T-helper 2 cell (primary cell): ENCODE measurements at regions not wholly inside any gene's neighbourhood (a gene's known extent, or its start where the extent isn't known, plus 50 kb on each side); places are given as distances from the start of the nearest gene placed in this dataset.
A peak's percentile ranks its signal among the peaks of the same experiment; 100 is the strongest.

Experiments used
- DNase-seq, 5 experiments: peaks; one replicate each; pipeline versions ENCODE4 v3.0.0 to v3.0.0-alpha.2; 2012 to 2022

DNA sequence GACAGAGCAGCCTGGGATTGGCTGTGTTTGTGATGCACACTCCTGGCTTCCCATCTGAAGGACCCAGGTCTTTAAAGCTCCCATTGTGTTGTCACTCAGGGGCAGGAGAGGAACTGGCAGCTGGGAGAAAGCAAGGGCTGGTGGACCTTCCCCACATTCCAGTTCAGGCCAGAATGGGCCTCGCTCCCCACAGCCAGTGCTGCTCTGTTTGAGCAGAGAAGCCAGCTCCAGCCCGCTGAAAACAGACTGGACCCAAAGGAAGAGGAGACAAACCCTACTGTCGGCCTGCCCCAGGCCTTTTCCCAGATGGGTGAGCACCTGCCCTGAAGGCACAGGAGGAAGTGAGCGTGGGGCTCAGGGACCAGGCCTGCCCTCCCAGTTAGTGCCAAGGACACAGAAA, 499.4 kb downstream of the NPHP4 start:
- DNase-seq = no peak

DNA sequence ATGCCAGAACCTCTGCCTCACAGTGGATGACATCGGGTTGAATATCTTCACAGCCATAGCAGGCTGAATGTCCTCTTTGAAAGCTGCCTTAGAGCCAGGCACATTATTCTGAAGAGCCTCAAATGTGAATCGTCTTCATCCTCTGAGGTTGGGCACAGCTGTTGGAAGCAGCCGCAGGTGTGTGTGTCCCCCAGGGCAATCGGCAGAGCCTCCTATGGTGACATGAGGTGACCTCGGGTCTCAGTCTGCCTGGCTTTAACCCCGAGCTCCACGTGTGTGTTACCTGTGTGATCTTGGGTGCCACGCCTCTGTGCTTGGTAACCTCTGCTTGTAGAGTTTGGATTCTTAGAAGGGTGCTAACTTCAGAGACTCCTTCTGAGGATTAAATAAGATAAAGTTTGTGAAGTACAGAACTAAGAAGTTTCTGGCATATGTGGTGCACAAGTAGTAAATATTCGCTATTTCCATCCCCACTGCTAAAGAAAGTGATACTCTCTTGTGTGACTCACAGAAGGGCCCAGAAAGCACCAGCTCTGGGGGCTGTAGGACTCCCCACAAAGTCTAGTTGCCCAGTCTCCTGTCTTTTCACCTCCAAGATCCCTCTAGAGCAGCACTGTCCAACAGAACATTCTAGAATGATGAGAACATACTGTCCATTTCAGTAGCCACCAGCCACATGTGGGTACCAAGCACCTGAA, 500.9 kb downstream of the NPHP4 start:
- no peak for DNase-seq

DNA sequence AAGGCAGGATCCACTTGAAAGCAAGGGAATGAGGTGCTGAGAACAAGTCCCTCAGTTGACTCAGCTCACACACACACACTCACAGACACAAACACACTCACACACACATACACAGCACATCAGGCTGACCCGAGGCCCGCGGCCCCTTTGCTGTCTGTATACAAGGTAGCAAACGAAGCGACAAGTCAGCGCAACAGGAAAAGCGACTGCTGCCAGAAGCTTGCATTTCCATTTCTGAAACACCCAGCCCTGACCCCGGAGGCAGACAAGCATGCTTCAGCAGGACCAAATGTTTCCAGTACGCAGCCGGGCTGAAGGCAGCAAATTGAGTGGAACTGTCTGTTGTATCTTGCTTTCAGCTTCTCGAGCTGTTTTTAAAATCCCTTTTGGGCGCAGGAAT, 501.6 kb downstream of the NPHP4 start:
- DNase-seq = no peak

DNA sequence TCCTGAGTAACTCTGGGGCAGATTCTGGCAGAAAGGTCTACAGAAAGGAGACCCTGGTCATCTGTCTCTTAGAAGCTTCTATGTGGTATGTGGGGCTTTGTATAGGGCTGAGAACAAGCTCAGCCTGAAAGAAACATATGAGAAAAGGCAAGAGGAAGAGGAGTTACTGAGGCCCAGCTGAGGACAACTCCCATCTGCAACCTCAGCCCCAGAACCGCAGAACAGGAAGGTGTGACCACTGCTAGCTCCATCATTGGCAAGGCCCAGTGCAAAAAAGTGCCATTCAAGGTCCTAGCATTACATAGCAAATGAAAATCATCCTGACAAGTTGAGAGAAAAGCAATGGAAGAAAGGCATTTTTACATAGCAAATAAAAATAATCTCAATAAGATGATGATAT, 503.8 kb downstream of the NPHP4 start:
- DNase-seq = no peak

DNA sequence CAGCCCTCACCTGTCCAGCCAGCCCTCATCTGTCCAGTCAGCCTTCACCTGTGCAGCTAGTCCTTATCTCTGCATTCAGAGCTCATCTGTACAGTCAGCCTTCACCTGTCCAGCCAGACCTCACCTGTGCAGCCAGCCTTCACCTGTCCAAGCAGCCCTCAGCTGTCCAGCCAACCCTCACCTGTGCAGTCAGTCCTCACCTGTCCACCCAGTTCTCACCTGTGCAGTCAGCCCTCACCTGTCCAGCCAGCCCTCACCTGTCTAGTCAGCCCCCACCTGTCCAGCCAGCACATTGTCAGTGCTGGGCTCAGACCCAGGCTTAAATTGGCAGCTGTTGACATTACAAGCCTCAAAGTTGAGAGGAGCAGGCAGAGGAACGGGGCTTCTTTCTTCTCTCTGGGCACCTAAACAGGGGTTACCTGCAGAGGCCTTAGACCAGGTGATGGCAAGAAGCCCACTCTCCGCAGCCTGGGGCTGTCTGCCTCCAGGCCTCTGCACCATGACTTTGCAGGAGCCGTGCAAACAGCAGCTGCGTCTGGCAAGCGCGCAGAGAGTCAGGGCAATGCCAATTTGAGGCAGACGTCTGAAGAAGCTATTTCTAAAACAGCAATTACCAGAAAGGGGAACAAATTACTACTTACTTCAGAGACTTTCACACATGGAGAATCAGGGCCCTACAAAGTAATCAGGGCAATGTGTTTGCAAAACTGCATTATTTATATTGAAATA, 506.1 kb downstream of the NPHP4 start:
- DNase-seq = no peak

DNA sequence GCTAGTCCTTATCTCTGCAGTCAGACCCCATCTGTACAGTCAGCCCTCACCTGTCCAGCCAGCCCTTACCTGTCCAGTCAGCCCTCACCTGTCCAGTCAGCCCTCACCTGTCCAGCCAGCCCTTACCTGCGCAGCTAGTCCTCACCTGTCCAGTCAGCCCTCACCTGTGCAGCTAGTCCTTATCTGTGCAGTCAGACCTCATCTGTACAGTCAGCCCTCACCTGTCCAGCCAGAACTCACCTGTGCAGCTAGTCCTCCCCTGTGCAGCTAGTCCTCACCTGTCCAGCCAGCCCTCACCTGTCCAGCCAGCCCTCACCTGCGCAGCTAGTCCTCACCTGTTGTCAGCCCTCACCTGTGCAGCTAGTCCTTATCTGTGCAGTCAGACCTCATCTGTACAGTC, 506.8 kb downstream of the NPHP4 start:
- DNase-seq = no peak

DNA sequence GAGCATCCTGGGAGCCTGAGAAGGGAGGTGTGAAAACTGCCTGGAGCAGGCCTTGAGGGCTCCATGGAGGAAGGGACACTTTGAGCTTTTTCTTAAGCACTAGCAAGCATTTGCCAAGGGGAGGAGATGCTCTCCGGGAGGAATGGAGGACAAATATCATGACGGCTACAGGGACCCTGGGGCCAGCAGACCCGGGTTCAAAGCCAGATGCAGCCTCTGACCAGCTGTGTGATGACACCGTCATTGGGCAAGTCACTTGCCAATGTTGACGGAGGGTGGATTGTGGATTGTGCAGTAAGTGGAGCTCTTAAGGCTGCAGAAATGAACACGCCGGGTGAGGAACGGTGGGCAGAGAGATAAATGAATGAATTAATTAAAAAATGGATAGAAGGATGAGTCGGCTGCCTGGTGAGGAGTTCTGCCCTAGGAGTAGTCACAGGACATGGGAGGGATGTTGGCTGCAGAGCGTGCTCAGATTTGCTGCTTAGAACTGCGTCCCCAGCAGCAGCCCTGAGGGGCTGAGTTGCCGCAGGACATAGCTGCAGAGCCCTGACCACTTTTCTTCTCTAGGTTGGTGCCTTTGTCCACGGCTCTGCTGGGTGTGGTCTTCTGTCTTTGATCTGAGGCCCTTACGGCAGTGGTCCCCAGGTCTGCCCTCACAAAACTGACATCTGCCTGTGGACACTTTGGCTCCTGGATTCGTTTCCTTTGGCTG, 507.6 kb downstream of the NPHP4 start:
- no peak for DNase-seq

DNA sequence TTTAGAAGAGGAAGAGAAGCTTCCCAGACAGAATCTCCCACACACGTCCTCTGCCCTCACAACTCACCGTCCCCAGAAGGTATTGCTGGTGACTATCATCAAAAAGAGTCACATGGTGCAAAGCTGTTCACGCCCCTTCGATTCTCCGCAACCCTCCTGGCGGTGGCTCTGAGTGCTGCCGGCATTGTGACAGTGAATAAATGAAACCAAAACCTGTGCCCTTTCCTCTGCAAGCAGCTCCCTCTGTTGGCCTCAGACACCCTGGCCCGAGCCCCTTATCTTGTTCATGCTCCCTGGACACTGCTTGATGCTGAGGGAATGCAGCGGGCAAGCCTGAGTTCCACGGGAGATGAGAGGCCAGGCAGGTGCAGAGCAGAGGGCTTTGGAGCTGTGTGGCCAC, 510.3 kb downstream of the NPHP4 start:
- DNase-seq = peak in 3 of 5 experiments; percentile 10 to 31 (median 15)

DNA sequence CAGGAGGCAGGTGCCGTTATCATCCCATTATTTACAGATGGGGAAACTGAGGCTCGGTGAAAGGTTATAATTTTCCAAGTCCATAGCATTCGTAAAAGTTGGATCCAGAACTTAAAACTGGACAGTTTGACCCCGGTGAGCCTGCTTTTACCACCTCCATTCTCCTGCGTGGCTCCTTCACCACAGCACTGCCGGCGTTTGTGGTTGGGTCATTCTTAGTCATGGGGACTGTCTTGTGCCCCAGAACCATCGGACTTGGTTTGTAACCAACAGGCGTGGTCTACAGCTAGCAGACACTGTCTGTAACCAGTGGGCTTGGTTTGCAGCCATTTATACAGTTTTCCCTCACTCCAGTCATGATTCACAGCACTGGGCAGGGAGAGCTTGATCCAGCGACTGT, 511.3 kb downstream of the NPHP4 start:
- DNase-seq = no peak

DNA sequence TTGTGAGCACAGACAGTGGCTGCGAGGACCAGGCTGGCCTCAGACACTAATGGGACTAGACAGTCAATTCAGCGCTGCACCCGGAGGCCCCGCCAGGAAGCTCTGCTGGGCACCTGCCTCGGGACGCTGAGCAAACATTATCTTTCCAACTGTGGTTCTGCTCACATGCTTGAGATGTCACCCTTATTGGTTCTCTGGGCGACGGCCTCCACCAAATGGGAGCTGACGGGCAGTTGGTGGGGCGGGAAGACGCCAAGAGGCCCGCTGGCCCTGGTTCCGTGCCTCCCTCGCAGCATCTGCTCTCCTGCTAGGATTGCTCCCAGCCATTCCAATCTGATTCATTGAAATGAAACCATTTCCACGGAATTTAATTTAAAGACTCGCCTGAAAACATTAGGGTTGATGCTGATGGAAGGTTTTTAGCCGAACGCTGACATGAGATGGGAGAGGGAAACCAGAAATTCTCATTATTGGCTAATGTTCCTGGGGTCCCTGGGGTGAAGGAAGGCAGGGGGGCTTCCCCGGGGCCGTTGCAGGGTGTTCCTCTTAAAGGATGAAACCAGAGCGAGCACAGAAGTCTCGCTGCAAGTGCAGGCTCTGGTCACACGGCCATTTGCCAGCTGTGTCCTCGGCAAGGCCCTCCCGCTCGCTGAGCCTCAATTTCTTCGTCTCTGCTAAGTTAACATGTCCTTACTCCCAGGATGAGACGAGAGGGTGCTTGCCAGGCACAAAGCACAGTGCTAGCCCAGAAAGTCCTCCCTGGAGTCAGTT, 512.2 kb downstream of the NPHP4 start:
- DNase-seq = no peak

DNA sequence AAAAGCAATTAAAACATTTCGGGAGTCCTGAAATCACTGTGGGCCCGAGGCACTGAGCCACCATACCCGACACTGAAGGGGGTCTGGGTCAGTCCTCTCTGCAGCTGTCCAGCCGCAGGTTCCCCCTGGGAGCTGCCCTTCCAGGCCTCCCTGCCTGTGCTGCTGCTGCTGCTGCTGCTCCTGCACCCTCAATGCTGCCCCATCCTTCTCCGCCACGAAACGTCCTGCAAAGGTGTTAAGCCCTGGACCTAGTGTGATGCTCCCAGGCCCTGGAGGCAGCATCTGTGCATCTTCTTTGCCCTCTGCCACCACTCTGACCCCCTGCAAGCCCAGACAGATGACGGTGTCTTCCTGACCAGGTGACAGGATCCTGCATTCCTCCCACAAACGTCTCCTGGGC, 513.3 kb downstream of the NPHP4 start:
- no peak for DNase-seq

DNA sequence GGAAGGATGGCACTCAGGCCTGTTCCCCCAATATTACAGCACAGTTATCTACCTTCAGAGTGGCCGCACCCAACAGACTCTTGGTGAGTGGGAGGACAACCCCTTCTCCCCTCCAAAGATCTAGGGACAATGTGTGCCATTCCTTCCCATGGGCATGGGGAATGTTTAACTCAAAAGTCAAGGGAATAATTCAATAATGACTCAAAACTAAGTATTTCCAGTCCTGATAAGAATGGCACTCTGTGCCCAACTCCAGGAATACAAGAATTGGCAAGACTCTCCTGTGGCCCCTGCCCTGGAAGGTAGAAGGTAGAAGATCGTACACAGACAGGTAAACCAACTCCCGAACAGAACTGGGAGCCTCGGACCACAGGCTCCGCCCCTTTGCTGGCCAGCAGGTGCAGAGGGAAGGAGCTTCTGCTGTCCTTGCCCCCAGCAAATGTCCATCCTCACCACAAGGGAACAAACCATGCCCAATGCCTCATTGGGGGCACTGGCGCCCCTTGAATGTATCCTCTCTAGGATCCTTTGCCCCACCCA, 514.0 kb downstream of the NPHP4 start:
- no peak for DNase-seq

DNA sequence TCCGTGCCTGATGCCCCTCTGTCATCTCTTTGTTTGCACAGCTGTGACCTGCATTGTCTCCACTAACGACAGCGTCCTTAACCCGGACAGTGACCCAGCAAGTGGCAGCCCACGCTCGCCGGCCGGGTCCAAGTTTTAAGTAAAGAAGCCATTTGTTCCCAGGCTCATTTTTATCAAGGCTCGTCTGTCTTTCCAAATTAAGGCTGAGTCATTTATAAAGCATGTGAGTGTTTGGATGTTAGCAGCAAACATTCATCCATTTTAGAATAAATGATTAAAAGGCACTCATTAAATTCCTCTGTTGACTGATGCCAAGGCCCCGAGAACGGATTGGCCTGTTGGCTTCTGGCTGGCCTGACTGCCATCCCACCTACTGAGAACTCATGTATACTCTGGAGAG, 514.5 kb downstream of the NPHP4 start:
- no peak for DNase-seq

DNA sequence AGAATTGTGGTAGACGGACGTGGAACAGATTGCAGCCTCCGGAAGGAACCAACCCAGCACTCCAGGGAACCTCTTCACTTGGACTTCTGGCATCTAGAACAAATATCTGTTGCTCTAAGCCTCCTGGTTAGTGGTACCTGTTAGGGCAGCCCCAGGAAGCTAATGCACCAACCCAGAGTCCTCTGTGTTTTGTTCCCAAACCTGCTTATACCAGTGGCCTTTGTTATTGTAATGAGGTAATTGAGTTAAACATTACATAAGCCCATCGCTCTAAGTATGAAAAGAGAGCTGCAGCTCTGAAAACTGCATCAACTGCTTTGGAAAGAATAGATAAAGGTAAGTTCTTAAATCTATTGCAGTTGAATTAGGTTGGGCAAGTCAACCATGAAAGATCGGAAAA, 516.7 kb downstream of the NPHP4 start:
- no peak for DNase-seq

DNA sequence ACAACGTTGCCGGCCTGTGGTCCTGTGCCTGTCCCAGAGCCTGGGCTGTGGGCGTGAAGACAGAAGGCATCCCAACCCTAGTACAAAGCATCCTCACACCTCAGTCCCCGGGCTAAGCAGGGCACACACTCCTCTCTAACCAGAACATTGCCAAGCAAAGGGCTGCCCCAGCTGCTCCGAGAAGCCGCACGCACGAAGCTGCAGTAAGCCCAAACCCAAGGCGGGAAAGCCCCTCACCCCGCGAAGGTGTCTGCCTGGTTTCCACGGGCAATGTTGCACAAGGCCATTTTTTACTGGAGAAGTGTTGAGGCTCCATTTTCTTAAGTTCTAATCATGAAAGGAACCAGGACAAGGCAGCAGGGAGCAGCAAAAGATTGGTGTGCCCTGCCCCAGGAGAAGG, 519.0 kb downstream of the NPHP4 start:
- no peak for DNase-seq

DNA sequence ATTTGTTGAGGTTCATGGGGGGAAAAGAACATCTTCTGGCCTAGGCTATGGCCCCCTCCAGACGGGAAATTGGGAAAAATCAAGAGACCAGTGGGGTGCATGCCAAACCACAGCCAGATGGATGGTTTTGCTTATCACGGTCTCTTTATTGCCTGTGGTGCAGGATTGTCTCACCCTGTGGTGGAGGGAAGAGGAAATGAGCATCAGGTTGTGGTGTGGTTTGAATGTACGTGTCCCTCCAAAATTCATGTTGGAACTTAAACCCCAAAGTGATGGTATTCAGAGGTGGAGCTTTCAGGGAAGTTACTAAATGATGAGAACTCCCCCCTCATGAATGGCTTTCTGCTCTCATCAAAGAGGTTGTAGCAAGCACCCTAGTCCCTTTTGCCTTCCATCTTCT, 525.7 kb downstream of the NPHP4 start:
- no peak for DNase-seq

DNA sequence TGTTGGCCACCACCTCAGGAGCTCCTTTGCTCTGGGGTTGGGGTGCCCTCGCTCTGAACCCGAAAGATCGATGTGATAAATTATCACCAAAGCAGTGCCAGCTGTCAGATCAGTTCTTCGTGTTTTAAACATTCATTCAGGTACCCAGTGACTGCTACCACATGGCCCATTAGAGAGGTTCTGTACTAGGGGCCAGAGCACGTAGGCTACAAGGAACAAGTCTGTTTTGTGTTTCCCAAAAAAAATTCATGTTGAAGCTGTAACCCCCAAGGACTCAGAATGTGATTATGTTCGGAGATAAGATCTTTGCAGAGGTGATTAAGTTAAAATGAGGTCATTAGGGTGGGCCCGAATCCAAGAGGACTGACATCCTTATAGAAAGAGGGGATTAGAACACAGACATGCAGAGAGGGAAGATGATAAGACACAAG, 526.9 kb downstream of the NPHP4 start:
- DNase-seq = no peak

DNA sequence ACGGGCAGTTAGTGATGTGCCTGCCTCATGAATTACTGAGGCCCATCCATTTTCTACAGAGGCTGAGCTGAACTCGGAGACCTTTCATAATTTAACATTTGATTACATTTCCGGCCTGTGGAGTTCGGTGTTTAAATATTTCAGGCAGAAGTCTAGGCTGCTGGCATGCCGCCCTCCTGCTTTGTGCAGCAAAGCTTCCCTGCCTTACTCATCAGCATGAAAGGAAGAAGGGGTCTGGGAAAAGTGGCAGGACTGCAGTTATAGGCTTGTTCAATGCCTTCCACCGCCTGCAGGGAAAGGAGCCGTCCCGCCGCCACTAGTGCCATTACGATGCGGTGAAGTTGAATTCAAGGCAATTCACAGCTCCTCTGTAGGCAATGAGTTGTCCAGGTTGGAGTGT, 527.9 kb downstream of the NPHP4 start:
- no peak for DNase-seq

DNA sequence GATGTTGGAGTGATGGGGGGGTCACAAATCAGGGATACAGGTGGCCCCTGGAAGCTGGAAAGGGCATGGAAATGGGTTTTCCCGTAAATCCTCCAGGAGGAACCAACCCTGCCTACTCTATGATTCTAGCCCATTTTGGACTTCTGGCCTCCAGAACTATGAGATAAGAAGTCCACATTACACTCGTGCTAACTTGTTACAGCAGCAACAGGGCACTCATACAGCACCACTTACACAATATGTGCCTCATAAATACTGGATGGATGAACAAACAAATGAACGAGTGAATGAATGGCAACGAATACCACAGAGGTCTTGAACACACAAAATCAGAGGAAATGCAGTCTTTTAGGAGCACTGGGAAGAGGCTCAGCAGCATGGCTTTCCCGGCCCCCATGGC, 531.3 kb downstream of the NPHP4 start:
- no peak for DNase-seq

DNA sequence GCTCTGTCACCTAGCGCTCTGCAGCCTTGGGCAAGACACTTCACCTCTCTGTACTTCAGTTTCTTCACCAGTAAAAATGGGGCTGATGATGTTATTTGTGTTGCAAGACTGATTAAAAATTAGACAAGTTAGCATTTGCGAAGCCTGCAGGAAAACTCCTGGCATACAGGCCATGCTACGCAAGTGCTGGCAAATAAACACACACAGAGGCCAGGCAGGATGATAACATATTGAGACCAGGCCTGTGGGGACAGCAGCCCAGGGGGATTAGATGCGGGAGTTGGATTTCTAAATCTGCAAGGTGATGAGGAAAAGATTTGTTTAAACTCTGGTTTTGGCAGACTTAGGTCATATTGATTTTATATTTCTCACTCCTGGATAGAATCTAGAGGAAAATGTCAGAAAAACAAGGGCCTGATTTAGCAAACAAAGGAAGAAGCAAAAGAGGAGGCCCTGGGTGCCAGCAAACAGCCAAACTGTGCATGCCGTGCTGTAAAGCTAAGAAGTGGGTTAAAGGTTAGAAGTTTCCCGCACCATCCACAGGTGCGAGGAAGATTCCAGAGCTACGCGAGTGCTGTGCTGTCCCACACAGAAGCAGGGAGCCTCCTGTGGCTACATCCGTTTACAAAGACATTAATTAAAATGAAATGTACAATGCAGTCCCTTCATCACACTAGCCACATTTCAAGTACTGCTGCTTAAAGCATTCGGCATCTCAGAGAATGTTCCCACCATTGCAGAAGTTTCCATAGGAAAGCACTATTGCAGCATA, 532.2 kb downstream of the NPHP4 start:
- no peak for DNase-seq

DNA sequence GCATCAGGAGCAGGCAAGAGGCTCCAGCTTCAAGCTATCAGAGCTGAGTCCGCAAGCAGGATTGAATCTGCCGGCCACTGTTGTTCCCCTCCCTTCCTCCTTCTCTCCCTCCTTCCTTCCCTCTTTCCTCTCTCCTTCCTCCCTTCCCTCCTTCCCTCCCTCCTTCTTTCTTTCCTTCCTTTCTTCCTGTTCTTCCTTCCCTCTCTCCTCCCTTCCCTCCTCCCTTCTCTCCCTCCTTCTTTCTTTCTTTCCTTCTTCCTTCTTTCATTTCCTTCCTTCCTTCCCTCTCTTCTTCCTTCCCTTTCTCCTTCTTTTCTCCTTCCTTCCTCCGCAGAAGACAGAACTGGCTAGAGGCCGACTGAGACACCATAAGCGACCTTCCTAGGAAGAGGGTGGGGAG, 534.0 kb downstream of the NPHP4 start:
- no peak for DNase-seq
